Smooth muscle cell (in vitro differentiated cells): ENCODE measurements at regions not wholly inside any gene's neighbourhood (a gene's known extent, or its start where the extent isn't known, plus 50 kb on each side); places are given as distances from the start of the nearest gene placed in this dataset.

Experiments
- DNase-seq: peaks from one replicate; lab custom pipeline; 2025; ENCODE audit not compliant: unreplicated experiment; lab: John Stamatoyannopoulos, UW
- H2AFZ ChIP-seq: fragments of 200-600 bp; sonication (generic); 2 replicates; pipeline ENCODE4 v1.6.0; 2016; ENCODE audit warnings: antibody characterized with exemption, low read depth, mild to moderate bottlenecking
- H3F3A ChIP-seq: fragments of 200-600 bp; sonication (generic); 2 replicates; pipeline ENCODE4 v1.6.0; 2017; ENCODE audit warnings: antibody characterized with exemption, low read depth
- H3K27ac ChIP-seq: fragments of 200-600 bp; sonication (generic); 2 replicates; pipeline ENCODE4 v1.5.1; 2016; ENCODE audit warnings: low read depth, mild to moderate bottlenecking
- H3K27me3 ChIP-seq: fragments of 200-600 bp; sonication (generic); 2 replicates; pipeline ENCODE4 v1.6.1; 2016; ENCODE audit warnings: low read depth, mild to moderate bottlenecking
- H3K36me3 ChIP-seq: fragments of 200-600 bp; sonication (generic); 2 replicates; pipeline ENCODE4 v1.5.1; 2016; ENCODE audit warnings: low read depth
- H3K4me1 ChIP-seq: fragments of 200-600 bp; sonication (generic); 2 replicates; pipeline ENCODE4 v1.5.1; 2016; ENCODE audit warnings: low read depth
- H3K4me2 ChIP-seq: fragments of 200-600 bp; sonication (generic); 2 replicates; pipeline ENCODE4 v1.6.0; 2016; ENCODE audit warnings: mild to moderate bottlenecking
- H3K4me3 ChIP-seq: fragments of 200-600 bp; sonication (generic); 2 replicates; pipeline ENCODE4 v1.5.1; 2016; ENCODE audit warnings: mild to moderate bottlenecking
- H3K79me2 ChIP-seq: fragments of 200-600 bp; sonication (generic); 2 replicates; pipeline ENCODE4 v1.6.0; 2016; ENCODE audit warnings: low read depth, mild to moderate bottlenecking
- H3K9ac ChIP-seq: fragments of 200-600 bp; sonication (generic); 2 replicates; pipeline ENCODE4 v1.6.0; 2016; ENCODE audit warnings: low read depth
- H3K9me3 ChIP-seq: fragments of 200-600 bp; sonication (generic); replicated peaks from 2 replicates; pipeline ENCODE4 v1.5.1; 2016; ENCODE audit warnings: low read depth
- H4K20me1 ChIP-seq: fragments of 200-600 bp; sonication (generic); 2 replicates; pipeline ENCODE4 v1.6.0; 2016; ENCODE audit warnings: low read depth
- WGBS: methylation state at CpG from one replicate; pipeline ENCODE4 v1.1.7; 2016; ENCODE audit warnings: low lambda C conversion rate; 5-methylcytosine and 5-hydroxymethylcytosine counted together
- TF ChIP-seq, protein P1 (sequence below): fragments of 200-600 bp; sonication (generic); IDR thresholded peaks from 2 replicates; pipeline ENCODE4 v1.5.1; 2017; ENCODE audit warnings: borderline replicate concordance, mild to moderate bottlenecking, antibody characterized with exemption; ENCODE audit not compliant: insufficient read depth, poor library complexity, severe bottlenecking

DNA sequence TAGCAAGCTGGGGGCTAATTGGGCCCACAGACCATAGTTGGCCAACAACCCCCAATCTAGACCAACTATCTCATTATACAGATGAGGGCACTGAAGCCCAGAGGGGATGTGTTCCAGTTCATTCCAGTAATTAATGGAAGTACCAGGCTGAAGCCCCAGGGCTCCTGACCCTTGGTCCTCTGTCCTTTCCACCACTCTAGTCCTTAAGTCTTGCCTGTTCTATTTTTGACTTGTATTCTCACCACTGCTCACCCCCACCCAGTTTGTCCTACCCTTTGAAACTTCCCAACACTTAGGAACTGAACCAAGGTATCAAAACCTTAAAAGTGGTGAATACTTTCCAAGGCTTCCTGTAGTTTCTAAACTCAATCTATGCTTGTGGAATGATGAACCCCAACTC is 407.4 kb downstream of the ENC1 start:
- peaks cover 22% of the 10 kb centered on the region for H3K4me1 ChIP-seq
- peak overlapping the region; percentile 58 for H3K9ac ChIP-seq
- no peak overlapping the region for H2AFZ ChIP-seq
- no peaks in the 10 kb centered on the region for H4K20me1 ChIP-seq
- H3K27ac ChIP-seq: peak overlapping the region; percentile 85
- H3K36me3 ChIP-seq: no peaks in the 10 kb centered on the region
- no peak for DNase-seq
- peak overlapping the region; percentile 46 for H3K4me2 ChIP-seq
- no peak overlapping the region for H3K4me3 ChIP-seq
- TF ChIP-seq, protein P1, sequence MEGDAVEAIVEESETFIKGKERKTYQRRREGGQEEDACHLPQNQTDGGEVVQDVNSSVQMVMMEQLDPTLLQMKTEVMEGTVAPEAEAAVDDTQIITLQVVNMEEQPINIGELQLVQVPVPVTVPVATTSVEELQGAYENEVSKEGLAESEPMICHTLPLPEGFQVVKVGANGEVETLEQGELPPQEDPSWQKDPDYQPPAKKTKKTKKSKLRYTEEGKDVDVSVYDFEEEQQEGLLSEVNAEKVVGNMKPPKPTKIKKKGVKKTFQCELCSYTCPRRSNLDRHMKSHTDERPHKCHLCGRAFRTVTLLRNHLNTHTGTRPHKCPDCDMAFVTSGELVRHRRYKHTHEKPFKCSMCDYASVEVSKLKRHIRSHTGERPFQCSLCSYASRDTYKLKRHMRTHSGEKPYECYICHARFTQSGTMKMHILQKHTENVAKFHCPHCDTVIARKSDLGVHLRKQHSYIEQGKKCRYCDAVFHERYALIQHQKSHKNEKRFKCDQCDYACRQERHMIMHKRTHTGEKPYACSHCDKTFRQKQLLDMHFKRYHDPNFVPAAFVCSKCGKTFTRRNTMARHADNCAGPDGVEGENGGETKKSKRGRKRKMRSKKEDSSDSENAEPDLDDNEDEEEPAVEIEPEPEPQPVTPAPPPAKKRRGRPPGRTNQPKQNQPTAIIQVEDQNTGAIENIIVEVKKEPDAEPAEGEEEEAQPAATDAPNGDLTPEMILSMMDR: no peak
- H3K79me2 ChIP-seq: no peaks in the 10 kb centered on the region
- H3F3A ChIP-seq: peaks cover 6% of the 10 kb centered on the region
- H3K9me3 ChIP-seq: no peaks in the 10 kb centered on the region
- no peaks in the 10 kb centered on the region for H3K27me3 ChIP-seq

DNA sequence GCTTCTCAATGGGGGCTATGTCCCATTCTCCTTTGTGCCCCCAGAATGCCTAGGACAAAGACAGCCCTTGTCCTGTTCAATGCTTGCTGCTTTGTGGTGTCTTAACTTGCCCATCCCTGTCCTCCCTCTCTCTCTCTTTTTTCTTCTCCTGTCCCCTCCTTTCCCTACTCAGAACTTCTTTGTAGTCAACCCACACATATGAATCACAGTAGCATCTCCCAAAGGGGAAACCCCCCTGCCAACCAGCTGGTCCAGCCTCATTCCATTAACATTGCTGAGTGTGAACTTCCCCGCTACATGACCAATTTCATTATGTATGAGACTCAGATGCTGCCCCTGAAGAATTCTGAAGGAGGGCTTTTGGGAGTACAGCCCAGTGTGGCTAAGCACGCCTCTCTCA is 408.3 kb downstream of the ENC1 start:
- no peak overlapping the region for H3K4me3 ChIP-seq
- H3K4me2 ChIP-seq: peak overlapping the region; percentile 46
- H3K27me3 ChIP-seq: no peaks in the 10 kb centered on the region
- TF ChIP-seq, protein P1: no peak
- no peaks in the 10 kb centered on the region for H4K20me1 ChIP-seq
- H2AFZ ChIP-seq: no peak overlapping the region
- no peaks in the 10 kb centered on the region for H3K36me3 ChIP-seq
- H3K9ac ChIP-seq: peak overlapping the region; percentile 57
- peaks cover 6% of the 10 kb centered on the region for H3F3A ChIP-seq
- WGBS: 23% methylated on average over 2 of the region's 2 CpGs
- no peak for DNase-seq
- H3K4me1 ChIP-seq: peaks cover 22% of the 10 kb centered on the region
- no peaks in the 10 kb centered on the region for H3K9me3 ChIP-seq
- H3K27ac ChIP-seq: peak overlapping the region; percentile 85
- no peaks in the 10 kb centered on the region for H3K79me2 ChIP-seq

DNA sequence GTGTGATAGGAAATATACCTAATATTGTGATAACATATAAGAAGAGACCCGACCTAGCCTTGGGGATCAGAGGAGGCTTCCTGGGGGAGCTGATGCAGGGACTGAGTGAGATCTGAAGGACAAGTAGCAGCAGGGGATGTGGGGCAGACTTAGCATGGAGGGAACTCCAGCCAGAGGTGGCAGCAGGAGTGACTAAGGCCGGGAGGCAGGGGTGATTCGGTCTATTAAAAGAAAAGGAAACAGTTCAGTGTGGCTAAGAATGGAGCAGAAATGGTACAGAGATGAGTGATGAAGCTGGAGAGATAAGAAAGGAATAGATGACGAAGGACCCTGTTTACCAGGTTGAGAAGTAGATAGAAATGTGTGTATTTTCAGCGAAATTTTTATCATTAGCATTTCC is 408.8 kb downstream of the ENC1 start:
- Histone ChIP-seq H4K20me1 (no peaks in the 10 kb centered on the region), H3K9me3 (no peaks in the 10 kb centered on the region), H3K9ac (peak overlapping the region; percentile 57), H3K36me3 (no peaks in the 10 kb centered on the region), H3K79me2 (no peaks in the 10 kb centered on the region), H3F3A (peaks cover 6% of the 10 kb centered on the region), H2AFZ (no peak overlapping the region), H3K27ac (peak overlapping the region; percentile 85), H3K27me3 (no peaks in the 10 kb centered on the region), H3K4me3 (no peak overlapping the region), H3K4me1 (peaks cover 22% of the 10 kb centered on the region), H3K4me2 (peak overlapping the region; percentile 30)
- WGBS: 52% methylated on average over 5 of the region's 5 CpGs
- TF ChIP-seq, protein P1: no peak
- no peak for DNase-seq

DNA sequence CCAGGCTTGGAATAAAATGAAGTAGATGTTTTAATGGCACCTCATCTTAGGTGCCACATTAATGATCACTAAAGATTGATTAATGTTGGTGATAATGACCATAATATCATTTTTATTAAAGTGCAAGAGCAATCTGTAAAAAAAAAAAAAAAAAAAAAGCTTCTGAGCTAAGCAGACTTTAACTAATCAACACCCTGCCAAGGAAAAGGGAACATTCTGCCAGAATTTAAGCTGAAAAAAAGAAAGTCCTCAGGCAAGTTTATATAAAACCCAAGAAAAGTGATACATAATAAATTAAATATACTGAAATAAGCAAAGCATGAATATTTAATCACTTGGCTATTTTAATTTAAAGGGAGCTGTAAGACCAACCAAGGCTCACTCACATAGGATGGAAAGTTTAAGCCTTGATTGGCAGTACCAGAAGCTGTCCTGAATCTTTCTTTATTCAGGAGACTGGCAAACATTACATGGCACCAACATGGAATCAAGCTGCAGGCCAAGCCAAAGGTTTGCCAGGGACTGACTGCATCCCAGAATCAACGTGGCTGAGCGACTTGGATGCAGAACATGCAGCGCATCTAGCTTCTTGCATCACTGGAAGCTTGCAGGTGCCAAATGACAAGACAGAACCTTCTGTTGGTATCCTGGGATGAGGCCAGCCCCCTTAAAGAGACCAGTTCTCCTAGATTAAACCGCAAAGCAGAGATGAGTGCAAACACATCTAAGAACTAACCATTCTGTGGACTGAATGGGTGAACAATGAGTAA is 413.6 kb downstream of the ENC1 start:
- Histone ChIP-seq H3K27ac (no peak overlapping the region), H4K20me1 (no peaks in the 10 kb centered on the region), H3K36me3 (no peaks in the 10 kb centered on the region), H3K9me3 (no peaks in the 10 kb centered on the region), H3K4me3 (no peak overlapping the region), H3K79me2 (no peaks in the 10 kb centered on the region), H3K4me2 (no peak overlapping the region), H3K27me3 (no peaks in the 10 kb centered on the region), H3K9ac (no peak overlapping the region), H2AFZ (no peak overlapping the region), H3F3A (no peaks in the 10 kb centered on the region), H3K4me1 (peaks cover 6% of the 10 kb centered on the region)
- DNase-seq: no peak
- 88% methylated on average over 4 of the region's 4 CpGs for WGBS
- TF ChIP-seq, protein P1: no peak
